IMR-90 (cell line): ENCODE measurements at regions not wholly inside any gene's neighbourhood (a gene's known extent, or its start where the extent isn't known, plus 50 kb on each side); places are given as distances from the start of the nearest gene placed in this dataset.

Experiments used
- ATAC-seq: fragments of 200-7000 bp; cut with Tn5 transposase; 2 replicates; pipeline ENCODE4 v1.9.1; 2020; ENCODE audit warnings: low read depth, mild to moderate bottlenecking, moderate library complexity
- BruUV-seq: library from RNA; stranded (reverse); fragments of 400-500 nt; replicated peaks from 2 replicates; lab custom pipeline; 2021; lab: Mats Ljungman, UMichigan
- CTCF ChIA-PET: fragments of 300-600 bp; formaldehyde crosslinking; extraction: SDS; loops from one replicate; lab custom pipeline; 2021; ENCODE audit warnings: antibody characterized with exemption; lab: Yijun Ruan, JAX
- POLR2A ChIA-PET: fragments of 300-600 bp; sonication (Branson Sonifier 250); formaldehyde crosslinking; loops from one replicate; lab custom pipeline; 2022; ENCODE audit warnings: antibody characterized with exemption; ENCODE audit not compliant: unreplicated experiment; lab: Charles Lee
- DNase-seq: peaks from one replicate; pipeline ENCODE4 v3.0.0; 2013
- H2AFZ ChIP-seq: replicated peaks from 2 replicates; pipeline ENCODE3; 2013; ENCODE audit warnings: low read length, mild to moderate bottlenecking; ENCODE audit not compliant: poor library complexity
- H2AK5ac ChIP-seq: 2 replicates; pipeline ENCODE4 v1.6.1; 2013; ENCODE audit warnings: low read depth, low read length, inconsistent platforms
- H2AK9ac ChIP-seq: replicated peaks from 2 replicates; pipeline ENCODE3; 2013; ENCODE audit warnings: mild to moderate bottlenecking, low read depth, low read length, moderate library complexity; ENCODE audit not compliant: poor library complexity
- H2BK120ac ChIP-seq: 2 replicates; pipeline ENCODE4 v1.6.1; 2013; ENCODE audit warnings: low read depth, low read length, inconsistent platforms
- H2BK15ac ChIP-seq: 3 replicates; pipeline ENCODE4 v1.6.1; 2013; ENCODE audit warnings: low read depth, low read length, inconsistent platforms
- H2BK20ac ChIP-seq: 2 replicates; pipeline ENCODE4 v1.6.1; 2013; ENCODE audit warnings: low read depth, mild to moderate bottlenecking, inconsistent platforms, low read length, moderate library complexity
- H2BK5ac ChIP-seq: 2 replicates; pipeline ENCODE4 v1.6.1; 2013; ENCODE audit warnings: mild to moderate bottlenecking, low read depth, low read length, inconsistent platforms; ENCODE audit not compliant: poor library complexity, severe bottlenecking
- H3K14ac ChIP-seq: replicated peaks from 2 replicates; pipeline ENCODE4 v1.6.1; 2013; ENCODE audit warnings: low read depth, low read length, inconsistent platforms
- H3K18ac ChIP-seq: 2 replicates; pipeline ENCODE4 v1.6.1; 2013; ENCODE audit warnings: low read depth, low read length, control low read depth
- H3K23ac ChIP-seq: 2 replicates; pipeline ENCODE4 v1.6.1; 2013; ENCODE audit warnings: low read depth, low read length, inconsistent platforms
- H3K27ac ChIP-seq: 2 replicates; pipeline ENCODE4 v1.5.1; 2013; ENCODE audit warnings: mild to moderate bottlenecking, control low read depth, low read length; ENCODE audit not compliant: insufficient read depth
- H3K27me3 ChIP-seq: 2 replicates; pipeline ENCODE4 v1.6.1; 2013; ENCODE audit warnings: low read length; ENCODE audit not compliant: control insufficient read depth, insufficient read depth
- H3K36me3 ChIP-seq: 2 replicates; pipeline ENCODE4 v1.6.1; 2013; ENCODE audit warnings: low read length, mixed read lengths; ENCODE audit not compliant: control insufficient read depth, insufficient read depth
- H3K4ac ChIP-seq: 2 replicates; pipeline ENCODE4 v1.6.1; 2013; ENCODE audit warnings: low read depth, low read length, inconsistent platforms
- H3K4me1 ChIP-seq: 2 replicates; pipeline ENCODE4 v1.6.1; 2013; ENCODE audit warnings: low read length, mixed read lengths; ENCODE audit not compliant: control insufficient read depth, insufficient read depth
- H3K4me2 ChIP-seq: 2 replicates; pipeline ENCODE4 v1.6.1; 2013; ENCODE audit warnings: low read depth, mild to moderate bottlenecking, control low read depth, low read length, moderate library complexity
- H3K4me3 ChIP-seq: 2 replicates; pipeline ENCODE4 v1.5.1; 2013; ENCODE audit warnings: low read depth, mild to moderate bottlenecking, control low read depth, low read length, moderate library complexity; ENCODE audit not compliant: insufficient read depth
- H3K56ac ChIP-seq: 2 replicates; pipeline ENCODE4 v1.6.1; 2013; ENCODE audit warnings: low read length, inconsistent platforms; ENCODE audit not compliant: insufficient read depth; ENCODE audit errors: extremely low read depth
- H3K79me1 ChIP-seq, 2 experiments: 2 replicates each; pipeline ENCODE4 v1.6.1; 2013; ENCODE audit warnings: low read length in 2 of 2, inconsistent platforms in 1 of 2, low read depth in 1 of 2
- H3K9ac ChIP-seq: 2 replicates; pipeline ENCODE4 v1.6.1; 2013; ENCODE audit warnings: low read depth, low read length, control low read depth
- H3K9me1 ChIP-seq: 2 replicates; pipeline ENCODE4 v1.6.1; 2013; ENCODE audit warnings: low read length, inconsistent platforms; ENCODE audit not compliant: insufficient read depth
- H3K9me3 ChIP-seq: 2 replicates; pipeline ENCODE4 v1.6.1; 2013; ENCODE audit warnings: low read length; ENCODE audit not compliant: control insufficient read depth, insufficient read depth
- H4K20me1 ChIP-seq: 2 replicates; pipeline ENCODE4 v1.6.1; 2013; ENCODE audit warnings: low read length, inconsistent platforms; ENCODE audit not compliant: insufficient read depth
- H4K5ac ChIP-seq: 2 replicates; pipeline ENCODE4 v1.6.1; 2013; ENCODE audit warnings: mild to moderate bottlenecking, low read depth, low read length, control low read depth
- H4K8ac ChIP-seq, 2 experiments: 2 replicates each; pipeline ENCODE4 v1.6.1; 2013; ENCODE audit warnings: low read depth in 2 of 2, low read length in 2 of 2, control low read depth in 1 of 2, inconsistent platforms in 1 of 2
- H4K91ac ChIP-seq: 2 replicates; pipeline ENCODE4 v1.6.1; 2013; ENCODE audit warnings: low read depth, low read length, inconsistent platforms; ENCODE audit not compliant: insufficient read depth
- BHLHE40 ChIP-seq: fragments of 150-350 bp; IDR thresholded peaks from 2 replicates; pipeline ENCODE4 v1.6.1; 2016; ENCODE audit warnings: mild to moderate bottlenecking, low read depth, low read length
- MAFK ChIP-seq: IDR thresholded peaks from 2 replicates; pipeline ENCODE4 v1.6.1; 2012; ENCODE audit warnings: low read depth, low read length, improper control_type of control experiment
- WGBS, 2 experiments: methylation state at CpG; one replicate each; pipeline versions ENCODE4 v1.1.5 to v1.1.7; 2013; ENCODE audit warnings: missing lambda C conversion rate in 2 of 2; ENCODE audit not compliant: insufficient read length in 1 of 2; ENCODE audit errors: extremely low coverage in 2 of 2; 5-methylcytosine and 5-hydroxymethylcytosine counted together
- dilution Hi-C: fragments of 300-500 bp; cut with HindIII; formaldehyde crosslinking; loops from one replicate; pipeline ENCODE4 v1.14.3; 2018; ENCODE audit warnings: low sequenced_read_pairs; ENCODE audit not compliant: unreplicated experiment
- in situ Hi-C: fragments of 300-500 bp; cut with MboI; formaldehyde crosslinking; loops from 3 replicates; pipeline ENCODE4 v1.14.3; 2019; ENCODE audit warnings: low sequenced_read_pairs, inconsistent platforms, mixed read lengths
- intact Hi-C: fragments of 100-400 bp; cut with micrococcal nuclease; formaldehyde crosslinking; loops from 2 replicates; pipeline ENCODE4 v1.10.0; 2022

- H2BK5ac ChIP-seq = no peak overlapping the region
- no peak overlapping the region for H2BK20ac ChIP-seq
- H3K4me3 ChIP-seq = no peak overlapping the region
- CTCF ChIA-PET = interaction anchor here (1.6 kb wide), 1 partner anchor 12 kb away, joined by 3 read pairs; no protein-coding TSS in a partner anchor
- H3K4me2 ChIP-seq = no peak overlapping the region
- no peak overlapping the region for H3K4ac ChIP-seq
- no TSS peak for BruUV-seq
- no peak overlapping the region for H3K9ac ChIP-seq
- no peak overlapping the region for H4K8ac ChIP-seq
- H3K4me1 ChIP-seq = no peaks in the 10 kb centered on the region; the same call in 1 of the 2 replicates
- no peak overlapping the region for H2AK5ac ChIP-seq
- H3K9me3 ChIP-seq = no peaks in the 10 kb centered on the region
- WGBS, 2 experiments = 78% methylated on average over 1 of the region's 6 CpGs; no CpG with 5 or more reads in 1 of the 2 experiments
- H4K20me1 ChIP-seq = no peaks in the 10 kb centered on the region
- no peak overlapping the region for H4K5ac ChIP-seq
- no peak overlapping the region for H3K27ac ChIP-seq
- DNase-seq = no peak
- no peaks in the 10 kb centered on the region for H3K9me1 ChIP-seq
- TF ChIP-seq BHLHE40 (no peak), MAFK (peak; percentile 89)
- H3K18ac ChIP-seq = no peak overlapping the region
- no peak overlapping the region for H3K23ac ChIP-seq
- POLR2A ChIA-PET = no interaction called here
- intact Hi-C loops = no loop called here
- ATAC-seq = no peak
- in situ Hi-C loops = no loop called here
- no peak overlapping the region for H2AK9ac ChIP-seq
- no peaks in the 10 kb centered on the region for H3K79me1 ChIP-seq
- no peak overlapping the region for H2AFZ ChIP-seq
- no peak overlapping the region for H4K91ac ChIP-seq
- H3K27me3 ChIP-seq = no peaks in the 10 kb centered on the region
- dilution Hi-C loops = no loop called here
- no peaks in the 10 kb centered on the region for H3K36me3 ChIP-seq
- H3K14ac ChIP-seq = no peak overlapping the region
- H2BK120ac ChIP-seq = no peak overlapping the region
- H2BK15ac ChIP-seq = no peak overlapping the region
- H3K56ac ChIP-seq = no peak overlapping the region
Measured at GRCh38 chr5:33240558-33240957, 200.2 kb upstream of the TARS1 start.
